ENCODE measurements at regions not wholly inside any gene's neighbourhood (a gene's known extent, or its start where the extent isn't known, plus 50 kb on each side); places are given as distances from the start of the nearest gene placed in this dataset.
"Not testable (repeated sequence)": the region's sequence is repeated elsewhere in the genome, so short reads cannot be mapped to it uniquely, and the experiment has no call there.

DNA sequence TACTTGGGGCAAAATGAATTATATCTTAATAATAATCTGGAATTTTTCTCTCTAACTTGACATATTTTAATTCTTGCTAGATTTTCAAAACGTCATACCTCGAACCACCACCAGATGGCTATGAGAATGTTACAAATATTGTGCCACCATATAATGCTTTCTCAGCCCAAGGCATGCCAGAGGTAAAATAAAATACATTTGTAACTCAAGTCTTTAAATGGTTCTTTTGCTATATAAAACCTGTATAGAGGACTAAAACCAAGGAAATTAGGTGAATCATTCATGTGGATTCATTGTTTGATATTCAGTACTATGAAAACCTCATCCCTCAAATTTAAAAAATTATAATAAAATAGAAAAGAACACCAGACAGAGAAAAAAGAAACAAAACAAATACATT lies 72.2 kb upstream of the XKR3 start:
- TF ChIP-seq, protein P1, sequence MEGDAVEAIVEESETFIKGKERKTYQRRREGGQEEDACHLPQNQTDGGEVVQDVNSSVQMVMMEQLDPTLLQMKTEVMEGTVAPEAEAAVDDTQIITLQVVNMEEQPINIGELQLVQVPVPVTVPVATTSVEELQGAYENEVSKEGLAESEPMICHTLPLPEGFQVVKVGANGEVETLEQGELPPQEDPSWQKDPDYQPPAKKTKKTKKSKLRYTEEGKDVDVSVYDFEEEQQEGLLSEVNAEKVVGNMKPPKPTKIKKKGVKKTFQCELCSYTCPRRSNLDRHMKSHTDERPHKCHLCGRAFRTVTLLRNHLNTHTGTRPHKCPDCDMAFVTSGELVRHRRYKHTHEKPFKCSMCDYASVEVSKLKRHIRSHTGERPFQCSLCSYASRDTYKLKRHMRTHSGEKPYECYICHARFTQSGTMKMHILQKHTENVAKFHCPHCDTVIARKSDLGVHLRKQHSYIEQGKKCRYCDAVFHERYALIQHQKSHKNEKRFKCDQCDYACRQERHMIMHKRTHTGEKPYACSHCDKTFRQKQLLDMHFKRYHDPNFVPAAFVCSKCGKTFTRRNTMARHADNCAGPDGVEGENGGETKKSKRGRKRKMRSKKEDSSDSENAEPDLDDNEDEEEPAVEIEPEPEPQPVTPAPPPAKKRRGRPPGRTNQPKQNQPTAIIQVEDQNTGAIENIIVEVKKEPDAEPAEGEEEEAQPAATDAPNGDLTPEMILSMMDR (IDR thresholded peaks at IDR 0.05; ENCODE audit: low read depth, low read length): not testable (repeated sequence)
- TF ChIP-seq POLR2A (IDR thresholded peaks at IDR 0.05; ENCODE audit: extremely low read depth, insufficient read length); MYC (IDR thresholded peaks at IDR 0.05; ENCODE audit: low read depth, low read length): not testable (repeated sequence)
- TF ChIP-seq, protein P2, sequence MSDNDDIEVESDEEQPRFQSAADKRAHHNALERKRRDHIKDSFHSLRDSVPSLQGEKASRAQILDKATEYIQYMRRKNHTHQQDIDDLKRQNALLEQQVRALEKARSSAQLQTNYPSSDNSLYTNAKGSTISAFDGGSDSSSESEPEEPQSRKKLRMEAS (IDR thresholded peaks at IDR 0.05; ENCODE audit: low read depth, low read length): not testable (repeated sequence)

All from NB4 (cell line).